ENCODE measurements at regions not wholly inside any gene's neighbourhood (a gene's known extent, or its start where the extent isn't known, plus 50 kb on each side); places are given as distances from the start of the nearest gene placed in this dataset.

- no peak for DNase-seq
Measured at GRCh38 chr16:77594799-77595596, 127.3 kb upstream of the NUDT7 start.

- DNase-seq = no peak
Measured at GRCh38 chr16:77596261-77596660, 126.1 kb upstream of the NUDT7 start.

GRCh38 chr16:77599793-77600415 lies 122.4 kb upstream of the NUDT7 start:
- DNase-seq = no peak

GRCh38 chr16:77600555-77600954 lies 121.8 kb upstream of the NUDT7 start:
- DNase-seq = no peak

- DNase-seq = no peak
Measured at GRCh38 chr16:77603656-77604055, 118.7 kb upstream of the NUDT7 start.

- DNase-seq = no peak
Measured at GRCh38 chr16:77610496-77610895, 111.8 kb upstream of the NUDT7 start.

GRCh38 chr16:77611386-77611785 lies 110.9 kb upstream of the NUDT7 start:
- no peak for DNase-seq

- DNase-seq = no peak
Measured at GRCh38 chr16:77612596-77612995, 109.7 kb upstream of the NUDT7 start.

- DNase-seq = no peak
Measured at GRCh38 chr16:77613095-77613494, 109.2 kb upstream of the NUDT7 start.

GRCh38 chr16:77617553-77617952 lies 104.8 kb upstream of the NUDT7 start:
- DNase-seq = no peak

GRCh38 chr16:77617996-77618395 lies 104.3 kb upstream of the NUDT7 start:
- no peak for DNase-seq

GRCh38 chr16:77618951-77619350 lies 103.4 kb upstream of the NUDT7 start:
- DNase-seq = no peak

- no peak for DNase-seq
Measured at GRCh38 chr16:77624085-77624484, 98.2 kb upstream of the NUDT7 start.

GRCh38 chr16:77636615-77637014 lies 85.7 kb upstream of the NUDT7 start:
- DNase-seq = no peak

GRCh38 chr16:77637940-77638339 lies 84.4 kb upstream of the NUDT7 start:
- DNase-seq = no peak

GRCh38 chr16:77643176-77643575 lies 79.1 kb upstream of the NUDT7 start:
- no peak for DNase-seq

GRCh38 chr16:77645764-77646163 lies 76.5 kb upstream of the NUDT7 start:
- DNase-seq = no peak

GRCh38 chr16:77647726-77648125 lies 74.6 kb upstream of the NUDT7 start:
- DNase-seq = no peak

GRCh38 chr16:77650761-77651160 lies 71.6 kb upstream of the NUDT7 start:
- DNase-seq = no peak

GRCh38 chr16:77652399-77652798 lies 69.9 kb upstream of the NUDT7 start:
- DNase-seq = no peak

GRCh38 chr16:77657016-77657415 lies 65.3 kb upstream of the NUDT7 start:
- no peak for DNase-seq

- DNase-seq = no peak
Measured at GRCh38 chr16:77660311-77660710, 62.0 kb upstream of the NUDT7 start.

- no peak for DNase-seq
Measured at GRCh38 chr16:77662246-77662645, 60.1 kb upstream of the NUDT7 start.

- no peak for DNase-seq
Measured at GRCh38 chr16:77663711-77664110, 58.6 kb upstream of the NUDT7 start.

- no peak for DNase-seq
Measured at GRCh38 chr16:77666771-77667170, 55.5 kb upstream of the NUDT7 start.
